Gastrocnemius medialis (tissue), 4 donors: ENCODE measurements at regions not wholly inside any gene's neighbourhood (a gene's known extent, or its start where the extent isn't known, plus 50 kb on each side); places are given as distances from the start of the nearest gene placed in this dataset.

Experiments used
- POLR2A ChIP-seq, 2 donors: fragments of 450-650 bp; IDR thresholded peaks; one replicate each; pipeline ENCODE4 v1.6.1; 2017; ENCODE audit warnings: antibody characterized with exemption in 2 of 2, mild to moderate bottlenecking in 2 of 2, moderate library complexity in 2 of 2
- TF ChIP-seq, protein P1 (sequence below), 5 experiments: fragments of 450-650 bp in 3 of 5; fragments of 200-600 bp in 2 of 5; sonication (generic) in 2 of 5; IDR thresholded peaks in 4 of 5; conservative IDR thresholded peaks in 1 of 5; 1 replicate in 4 of 5; 2 replicates in 1 of 5; pipeline ENCODE4 v1.5.1; 2016 to 2019; ENCODE audit warnings: antibody characterized with exemption in 5 of 5, mild to moderate bottlenecking in 3 of 5, moderate library complexity in 3 of 5

DNA sequence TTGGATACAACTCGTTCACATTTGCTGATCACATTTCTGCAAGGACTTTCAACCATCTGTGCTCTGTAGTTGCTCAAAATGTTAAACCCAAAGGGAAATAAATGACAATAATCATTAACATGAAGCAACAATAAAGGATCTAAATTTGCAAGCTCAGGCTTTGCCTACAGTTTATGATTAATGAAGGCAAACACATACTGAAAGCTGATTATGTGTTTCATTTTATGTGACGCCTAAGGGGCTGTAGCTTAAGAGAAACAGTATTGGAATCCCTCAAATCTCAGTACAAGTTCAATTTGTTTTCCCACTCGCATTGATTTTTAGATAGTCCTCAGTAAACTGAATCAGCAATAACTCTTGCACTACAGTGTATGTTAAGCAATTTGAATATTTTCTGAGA is 160.3 kb upstream of the FSIP2 start:
- no peak for TF ChIP-seq POLR2A (IDR thresholded peaks at IDR 0.05)
- TF ChIP-seq, protein P1, sequence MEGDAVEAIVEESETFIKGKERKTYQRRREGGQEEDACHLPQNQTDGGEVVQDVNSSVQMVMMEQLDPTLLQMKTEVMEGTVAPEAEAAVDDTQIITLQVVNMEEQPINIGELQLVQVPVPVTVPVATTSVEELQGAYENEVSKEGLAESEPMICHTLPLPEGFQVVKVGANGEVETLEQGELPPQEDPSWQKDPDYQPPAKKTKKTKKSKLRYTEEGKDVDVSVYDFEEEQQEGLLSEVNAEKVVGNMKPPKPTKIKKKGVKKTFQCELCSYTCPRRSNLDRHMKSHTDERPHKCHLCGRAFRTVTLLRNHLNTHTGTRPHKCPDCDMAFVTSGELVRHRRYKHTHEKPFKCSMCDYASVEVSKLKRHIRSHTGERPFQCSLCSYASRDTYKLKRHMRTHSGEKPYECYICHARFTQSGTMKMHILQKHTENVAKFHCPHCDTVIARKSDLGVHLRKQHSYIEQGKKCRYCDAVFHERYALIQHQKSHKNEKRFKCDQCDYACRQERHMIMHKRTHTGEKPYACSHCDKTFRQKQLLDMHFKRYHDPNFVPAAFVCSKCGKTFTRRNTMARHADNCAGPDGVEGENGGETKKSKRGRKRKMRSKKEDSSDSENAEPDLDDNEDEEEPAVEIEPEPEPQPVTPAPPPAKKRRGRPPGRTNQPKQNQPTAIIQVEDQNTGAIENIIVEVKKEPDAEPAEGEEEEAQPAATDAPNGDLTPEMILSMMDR (IDR thresholded peaks at IDR 0.05 in 4 of 5, conservative IDR thresholded peaks at IDR 0.05 in 1 of 5), result no peak
